Right renal cortex interstitium (tissue), 3 donors: ENCODE measurements at regions not wholly inside any gene's neighbourhood (a gene's known extent, or its start where the extent isn't known, plus 50 kb on each side); places are given as distances from the start of the nearest gene placed in this dataset.
"Not testable (repeated sequence)": the region's sequence is repeated elsewhere in the genome, so short reads cannot be mapped to it uniquely, and the experiment has no call there.

ENCODE experiments used
- DNase-seq, 3 donors: peaks; one replicate each; pipeline ENCODE4 v3.0.0-alpha.2; 2013; ENCODE audit warnings: low read depth in 3 of 3, low spot score in 2 of 3

GRCh38 chr14:104230946-104231345 lies 92.6 kb downstream of the KIF26A start:
- DNase-seq = no peak

DNA sequence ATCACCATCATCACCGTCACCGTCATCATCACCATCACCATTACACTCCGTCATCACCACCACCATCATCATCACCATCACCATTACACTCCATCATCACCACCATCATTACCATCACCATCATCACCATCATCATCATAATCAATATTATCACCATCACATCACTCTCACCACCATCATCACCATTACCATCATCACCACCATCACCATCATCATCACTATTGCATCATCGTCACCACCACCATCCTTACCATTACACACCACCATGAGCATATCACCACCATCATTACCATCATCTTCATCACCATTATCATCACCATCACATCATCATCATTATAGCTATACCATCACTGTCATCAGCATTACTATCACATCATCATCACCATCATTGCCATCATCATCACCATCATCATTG lies 93.7 kb downstream of the KIF26A start:
- no peak for DNase-seq

DNA sequence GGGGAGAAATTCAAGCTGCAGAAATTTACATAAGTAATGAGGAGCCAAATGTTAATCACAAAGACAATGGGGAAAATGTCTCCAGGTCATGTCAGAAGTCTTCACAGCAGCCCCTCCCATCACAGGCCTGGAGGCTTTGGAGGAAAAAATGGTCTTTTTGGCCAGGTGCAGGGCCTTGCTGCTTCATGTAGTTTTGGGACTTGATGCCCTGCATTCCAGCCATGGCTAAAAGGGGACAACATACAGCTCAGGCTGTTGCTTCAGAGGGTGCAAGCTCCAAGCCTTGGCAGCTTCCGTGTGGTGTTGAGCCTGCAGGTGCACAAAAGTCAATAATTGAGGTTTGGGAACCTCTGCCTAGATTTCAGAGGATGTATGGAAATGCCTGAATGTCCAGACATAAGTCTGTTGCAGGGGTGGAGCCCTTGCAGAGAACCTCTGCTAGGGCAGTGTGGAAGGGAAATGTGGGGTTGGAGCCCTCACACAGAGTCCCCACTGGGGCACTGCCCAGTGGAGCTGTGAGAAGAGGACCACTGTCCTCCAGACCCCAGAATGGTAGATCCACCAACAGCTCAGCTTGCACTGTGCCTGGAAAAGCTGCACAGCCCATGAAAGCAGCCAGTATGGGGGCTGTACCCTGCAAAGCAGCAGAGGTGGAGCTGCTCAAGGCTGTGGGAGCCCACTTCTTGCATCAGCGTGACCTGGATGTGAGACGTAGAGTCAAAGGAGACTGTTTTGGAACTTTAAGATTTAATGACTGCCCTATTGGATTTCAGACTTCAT lies 95.8 kb downstream of the KIF26A start:
- not testable (repeated sequence) for DNase-seq

DNA sequence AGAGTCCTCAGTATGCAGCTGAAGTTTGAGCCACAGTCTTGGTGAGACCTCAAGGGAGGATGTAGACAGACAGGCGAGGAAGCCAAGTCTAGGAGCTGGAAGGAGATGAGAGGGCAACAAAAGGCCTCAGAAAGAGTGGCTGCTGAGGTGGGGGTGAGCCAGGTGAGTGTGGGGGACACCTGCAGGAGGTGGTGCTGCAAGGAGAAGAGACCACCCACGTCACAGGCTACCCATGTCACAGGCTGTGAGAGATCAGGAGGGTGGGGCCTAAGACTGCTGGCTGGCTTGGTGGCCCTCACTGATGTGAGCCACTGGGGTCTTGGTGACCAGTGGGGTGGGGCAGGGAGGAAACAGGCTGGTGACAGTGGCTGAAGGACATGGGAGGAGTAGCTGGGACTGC lies 97.3 kb downstream of the KIF26A start:
- no peak for DNase-seq

DNA sequence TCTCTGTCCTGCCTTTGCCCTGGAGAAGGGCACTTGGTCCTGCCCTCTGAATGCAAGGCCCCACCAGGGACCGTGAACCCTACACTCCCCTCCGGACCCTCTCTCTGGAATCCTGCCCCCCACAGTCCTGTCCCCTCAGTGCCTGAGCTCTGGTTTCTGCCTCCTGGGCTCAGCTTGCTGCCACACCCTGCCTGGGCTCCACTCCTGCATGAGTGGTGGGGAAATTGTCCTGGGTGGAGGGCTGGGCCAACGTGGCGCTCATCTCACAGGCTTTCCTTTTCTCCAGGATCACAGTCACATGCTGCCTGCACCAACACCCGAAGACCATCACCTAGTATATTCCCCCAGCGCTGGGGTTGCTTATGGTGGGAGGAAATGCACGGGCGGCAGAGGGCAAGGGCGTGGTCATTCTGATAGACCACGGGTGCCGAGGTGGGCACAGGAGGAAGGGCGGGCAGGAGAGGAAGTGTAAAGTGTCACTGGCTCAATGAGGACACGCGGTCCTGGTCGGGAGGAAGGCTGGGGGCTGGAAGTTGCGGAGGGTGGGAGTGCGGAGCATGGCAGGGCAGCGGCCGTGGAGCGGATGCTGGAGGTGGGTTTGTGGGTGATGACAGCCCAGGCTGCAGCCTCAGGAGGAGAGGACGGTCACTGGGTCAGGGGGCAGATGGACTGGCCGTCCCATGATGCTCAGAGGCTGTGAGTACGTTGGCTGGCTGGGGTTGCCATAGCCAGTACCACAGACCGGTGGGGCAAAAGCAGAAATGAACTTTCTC lies 99.5 kb downstream of the KIF26A start:
- no peak for DNase-seq

- DNase-seq = no peak
Measured at GRCh38 chr14:104238424-104239184, 100.2 kb downstream of the KIF26A start.

DNA sequence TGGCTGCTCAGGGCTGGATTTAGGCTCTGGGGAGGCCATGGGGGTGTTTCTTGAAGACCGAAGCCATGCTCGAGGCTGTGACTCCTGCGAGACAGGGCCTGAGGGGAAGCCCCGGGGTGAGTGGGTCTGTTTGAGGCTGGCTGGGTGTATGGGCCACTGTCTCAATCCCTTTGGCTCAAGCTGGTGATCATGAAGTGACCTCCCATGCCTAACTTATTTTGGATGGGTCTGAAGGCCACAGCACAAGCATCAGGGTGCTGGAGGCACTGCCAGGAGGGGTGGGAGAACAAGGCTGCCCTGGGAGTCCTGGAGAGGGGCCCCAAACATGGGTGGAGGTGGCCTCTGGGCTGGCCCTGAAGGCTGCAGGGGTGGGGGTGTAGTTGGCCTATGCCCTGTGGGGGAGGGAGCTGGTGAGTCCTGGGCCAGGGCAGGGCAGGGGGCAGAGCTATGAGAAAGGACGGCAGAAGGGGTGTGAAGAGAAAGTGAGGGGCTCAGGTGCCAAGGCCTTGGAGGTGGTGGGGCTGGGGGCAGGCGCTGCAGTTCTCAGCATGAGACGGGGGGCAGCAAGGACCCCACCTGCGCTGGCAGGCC lies 100.9 kb downstream of the KIF26A start:
- DNase-seq = no peak

DNA sequence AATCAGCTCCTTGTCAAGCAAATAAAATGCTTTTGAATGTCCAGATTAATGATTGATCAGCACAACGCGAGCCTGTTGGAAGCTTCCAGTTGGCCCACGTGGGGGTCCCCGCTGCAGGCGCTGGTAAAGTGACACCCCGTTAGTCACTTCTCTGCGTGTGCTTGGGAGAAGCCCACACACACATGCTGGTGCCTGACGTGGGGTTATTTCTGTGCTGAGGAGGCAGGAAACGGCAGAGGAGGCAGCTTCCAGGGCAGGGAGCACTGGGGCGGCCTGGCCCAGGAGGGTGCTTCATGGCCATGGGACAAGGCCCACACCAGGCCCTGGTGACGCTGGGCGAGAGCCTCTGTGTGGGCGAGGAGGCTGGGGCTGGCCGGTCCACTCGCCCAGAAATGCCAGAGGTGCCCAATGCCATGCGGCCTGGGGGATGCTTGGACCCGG lies 101.5 kb downstream of the KIF26A start:
- no peak for DNase-seq

DNA sequence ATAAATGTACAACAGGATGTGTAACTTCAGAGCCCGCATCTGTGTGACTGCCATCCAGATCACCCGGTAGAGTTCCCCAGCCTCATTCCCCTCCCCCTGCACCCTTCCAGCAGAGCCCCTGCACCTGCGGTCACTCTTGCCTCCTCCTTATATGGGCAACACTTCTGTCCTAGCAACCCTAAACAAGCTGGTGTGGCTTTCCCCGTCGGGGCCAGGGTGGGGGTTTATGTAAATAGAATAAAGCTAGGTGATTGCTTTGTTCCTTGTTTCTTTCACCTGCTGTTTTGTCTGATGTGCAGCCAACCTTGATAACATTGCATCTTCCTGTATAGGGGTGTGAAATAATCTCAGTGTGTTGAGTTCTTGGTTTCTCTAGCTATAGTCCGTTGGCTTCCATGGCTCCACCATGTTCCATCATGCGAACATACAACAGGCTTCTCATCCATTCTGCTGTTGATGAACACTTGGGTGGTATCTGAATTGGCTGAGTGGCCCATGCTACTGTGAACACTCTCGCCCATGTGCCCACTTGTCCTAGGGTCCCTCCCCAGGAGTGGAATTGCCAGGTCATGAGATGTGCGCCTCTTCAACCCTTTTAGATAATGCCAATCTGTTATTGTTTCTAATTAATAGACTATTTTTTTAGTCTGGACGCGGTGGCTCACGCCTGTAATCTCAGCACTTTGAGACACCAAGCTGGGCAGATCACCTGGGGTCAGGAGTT lies 102.2 kb downstream of the KIF26A start:
- no peak for DNase-seq

DNA sequence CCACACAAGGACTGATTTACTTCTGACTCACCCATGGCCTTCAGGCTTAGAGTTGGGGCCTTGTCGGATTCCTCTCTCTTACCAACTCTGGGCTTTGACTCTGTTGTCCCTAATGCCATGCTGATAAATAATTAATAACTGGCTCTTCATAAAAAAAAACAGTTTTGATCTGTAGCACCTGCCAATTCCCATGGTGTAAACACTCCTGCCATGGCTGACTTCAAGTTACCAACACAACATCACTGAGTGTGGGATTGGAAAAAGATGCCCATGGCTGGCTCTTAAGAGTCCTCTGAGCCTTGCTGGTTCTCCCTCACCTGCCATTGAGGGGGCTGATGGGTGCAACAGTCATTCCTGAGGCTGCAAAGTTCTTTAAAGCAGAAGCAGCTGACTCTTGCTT lies 104.8 kb downstream of the KIF26A start:
- no peak for DNase-seq

- no peak for DNase-seq
Measured at GRCh38 chr14:104244221-104245011, 106.0 kb downstream of the KIF26A start.

- no peak for DNase-seq
Measured at GRCh38 chr14:104245075-104245474, 106.7 kb downstream of the KIF26A start.

GRCh38 chr14:104245723-104246122 lies 107.3 kb downstream of the KIF26A start:
- DNase-seq = no peak

DNA sequence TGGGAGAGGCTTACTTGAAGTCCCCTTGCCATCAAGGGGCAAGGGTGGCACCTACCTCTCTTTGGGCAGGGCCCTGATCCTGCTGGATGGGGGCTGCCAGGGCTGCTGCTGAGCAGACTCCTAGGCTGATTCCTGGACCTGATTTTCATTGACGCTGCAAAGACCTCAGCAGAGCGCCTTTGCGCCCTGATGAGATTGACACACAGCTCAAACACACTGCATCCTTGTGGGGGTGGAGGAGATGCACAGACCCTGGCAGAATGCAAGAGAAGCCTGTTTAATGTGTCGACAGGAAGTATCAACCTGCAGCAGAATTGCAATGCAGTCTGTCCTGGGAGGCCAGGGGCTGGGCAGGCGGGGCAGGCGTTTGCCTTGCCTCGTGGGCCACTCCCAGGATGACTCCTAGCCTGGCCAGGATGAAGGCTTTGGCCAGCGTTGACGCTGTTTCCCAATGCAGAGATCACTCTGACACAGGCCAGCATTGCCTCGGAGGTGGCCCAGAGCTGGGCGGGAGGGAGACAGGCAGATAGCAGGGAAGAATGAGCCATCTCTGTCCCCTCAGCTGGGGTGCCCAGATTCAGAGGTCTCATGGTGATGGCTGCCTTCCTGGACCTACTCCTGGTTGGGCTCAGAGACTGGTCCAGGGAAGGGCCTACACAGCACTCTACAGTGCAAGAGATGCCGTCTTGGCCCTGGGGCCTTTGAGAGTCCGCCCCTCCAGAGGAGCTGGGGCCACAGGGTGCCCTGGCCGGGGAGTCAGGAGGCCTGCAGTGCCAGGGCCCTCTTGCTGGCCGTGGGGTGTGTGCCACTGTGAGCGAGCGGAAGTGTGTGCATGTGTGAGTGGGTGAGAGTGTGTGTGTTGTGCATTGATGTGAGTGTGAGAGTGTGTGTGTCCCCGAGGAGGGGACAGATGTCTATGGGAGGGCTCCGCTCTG lies 108.3 kb downstream of the KIF26A start:
- DNase-seq = no peak

GRCh38 chr14:104247336-104248202 lies 109.2 kb downstream of the KIF26A start:
- no peak for DNase-seq

DNA sequence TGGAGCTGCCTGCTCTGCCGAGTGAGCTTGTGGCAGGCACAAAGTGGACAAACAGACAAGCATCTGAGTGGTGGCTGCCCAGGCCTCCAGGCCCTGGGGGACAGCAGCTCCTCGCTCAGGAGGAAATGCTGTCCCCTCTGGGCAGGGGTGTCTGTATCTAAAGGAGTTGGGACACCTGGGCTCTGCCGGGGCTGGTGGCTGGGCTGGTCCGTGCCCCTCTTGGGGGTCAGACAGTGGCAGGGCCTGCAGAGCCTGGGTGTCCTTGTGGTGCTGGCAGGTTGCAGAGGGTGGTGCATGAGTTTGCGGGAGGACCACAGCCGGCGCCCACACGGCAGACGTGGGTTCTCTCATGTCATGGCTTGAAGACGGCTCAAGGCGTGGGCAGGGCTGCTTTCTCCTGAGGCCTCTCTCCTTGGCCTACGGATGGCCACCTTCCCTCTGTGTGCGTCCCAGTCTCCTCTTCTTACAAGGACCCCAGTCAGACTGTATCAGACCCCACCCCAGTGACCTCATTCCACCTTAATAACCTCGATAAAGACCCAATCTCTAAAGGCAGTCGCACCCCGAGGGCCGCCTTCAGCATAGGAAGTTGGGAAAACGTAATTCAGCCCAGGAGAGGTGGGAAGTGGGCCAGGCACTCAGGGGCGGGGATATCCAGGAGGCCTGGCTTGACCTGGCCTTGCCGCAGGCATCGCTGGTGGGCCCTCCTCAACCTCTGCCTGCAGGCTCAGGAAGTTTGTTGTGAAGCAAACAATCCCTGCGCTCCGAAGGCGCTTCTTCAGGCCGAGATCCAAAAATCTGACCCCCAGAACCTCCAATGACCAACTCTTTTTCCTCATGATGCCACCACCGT lies 110.0 kb downstream of the KIF26A start:
- DNase-seq = no peak

- no peak for DNase-seq
Measured at GRCh38 chr14:104249089-104249488, 110.7 kb downstream of the KIF26A start.
